OCI-M1 (cell line): ENCODE measurements at regions not wholly inside any gene's neighbourhood (a gene's known extent, or its start where the extent isn't known, plus 50 kb on each side); places are given as distances from the start of the nearest gene placed in this dataset.
A peak's percentile ranks its signal among the peaks of the same experiment; 100 is the strongest.

ENCODE experiments used
- DNase-seq: peaks from one replicate; lab custom pipeline; 2025; lab: John Stamatoyannopoulos, UW

GRCh38 chr1:209268479-209268878 lies 315.0 kb upstream of the CAMK1G start:
- no peak for DNase-seq

GRCh38 chr1:209276321-209276720 lies 307.2 kb upstream of the CAMK1G start:
- no peak for DNase-seq

- no peak for DNase-seq
These were observed 305.9 kb upstream of the CAMK1G start for GRCh38 chr1:209277662-209278061.

- no peak for DNase-seq
These were observed 291.8 kb upstream of the CAMK1G start for GRCh38 chr1:209291715-209292114.

- no peak for DNase-seq
These were observed 280.5 kb upstream of the CAMK1G start for GRCh38 chr1:209302779-209303568.

- no peak for DNase-seq
These were observed 279.3 kb upstream of the CAMK1G start for GRCh38 chr1:209304166-209304565.

GRCh38 chr1:209305221-209305954 lies 278.1 kb upstream of the CAMK1G start:
- DNase-seq, result no peak

GRCh38 chr1:209307846-209308245 lies 275.7 kb upstream of the CAMK1G start:
- DNase-seq, result no peak

GRCh38 chr1:209309198-209309597 lies 274.3 kb upstream of the CAMK1G start:
- no peak for DNase-seq

GRCh38 chr1:209311770-209312169 lies 271.7 kb upstream of the CAMK1G start:
- DNase-seq, result no peak

- DNase-seq, result no peak
These were observed 266.6 kb upstream of the CAMK1G start for GRCh38 chr1:209316929-209317328.

- DNase-seq, result no peak
These were observed 265.1 kb upstream of the CAMK1G start for GRCh38 chr1:209318181-209319056.

- no peak for DNase-seq
These were observed 264.5 kb upstream of the CAMK1G start for GRCh38 chr1:209319057-209319432.

GRCh38 chr1:209319549-209319948 lies 264.0 kb upstream of the CAMK1G start:
- DNase-seq, result no peak

- no peak for DNase-seq
These were observed 259.8 kb upstream of the CAMK1G start for GRCh38 chr1:209323743-209324142.

GRCh38 chr1:209324901-209325871 lies 258.3 kb upstream of the CAMK1G start:
- no peak for DNase-seq

GRCh38 chr1:209326076-209326475 lies 257.4 kb upstream of the CAMK1G start:
- DNase-seq, result no peak

- no peak for DNase-seq
These were observed 256.7 kb upstream of the CAMK1G start for GRCh38 chr1:209326831-209327230.

GRCh38 chr1:209328196-209328595 lies 255.3 kb upstream of the CAMK1G start:
- DNase-seq, result no peak

GRCh38 chr1:209335178-209335577 lies 248.3 kb upstream of the CAMK1G start:
- peak; percentile 40 for DNase-seq

- DNase-seq, result no peak
These were observed 242.4 kb upstream of the CAMK1G start for GRCh38 chr1:209341146-209341545.
